ENCODE measurements at regions not wholly inside any gene's neighbourhood (a gene's known extent, or its start where the extent isn't known, plus 50 kb on each side); places are given as distances from the start of the nearest gene placed in this dataset.

GRCh38 chrX:14377427-14377826, 151.9 kb upstream of the GLRA2 start (continued):
- TF ChIP-seq, protein P1, sequence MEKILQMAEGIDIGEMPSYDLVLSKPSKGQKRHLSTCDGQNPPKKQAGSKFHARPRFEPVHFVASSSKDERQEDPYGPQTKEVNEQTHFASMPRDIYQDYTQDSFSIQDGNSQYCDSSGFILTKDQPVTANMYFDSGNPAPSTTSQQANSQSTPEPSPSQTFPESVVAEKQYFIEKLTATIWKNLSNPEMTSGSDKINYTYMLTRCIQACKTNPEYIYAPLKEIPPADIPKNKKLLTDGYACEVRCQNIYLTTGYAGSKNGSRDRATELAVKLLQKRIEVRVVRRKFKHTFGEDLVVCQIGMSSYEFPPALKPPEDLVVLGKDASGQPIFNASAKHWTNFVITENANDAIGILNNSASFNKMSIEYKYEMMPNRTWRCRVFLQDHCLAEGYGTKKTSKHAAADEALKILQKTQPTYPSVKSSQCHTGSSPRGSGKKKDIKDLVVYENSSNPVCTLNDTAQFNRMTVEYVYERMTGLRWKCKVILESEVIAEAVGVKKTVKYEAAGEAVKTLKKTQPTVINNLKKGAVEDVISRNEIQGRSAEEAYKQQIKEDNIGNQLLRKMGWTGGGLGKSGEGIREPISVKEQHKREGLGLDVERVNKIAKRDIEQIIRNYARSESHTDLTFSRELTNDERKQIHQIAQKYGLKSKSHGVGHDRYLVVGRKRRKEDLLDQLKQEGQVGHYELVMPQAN (IDR thresholded peaks at IDR 0.05; ENCODE audit: borderline replicate concordance): no peak

GRCh38 chrX:14363728-14364127, 165.6 kb upstream of the GLRA2 start:
- Histone ChIP-seq H3K27ac (ENCODE audit: extremely low read depth, low read depth, low read length) (no peak overlapping the region), H3K9ac (ENCODE audit: insufficient read depth in 1 of 2, low read depth in 2 of 2, low read length in 2 of 2) (no peak overlapping the region), H2AFZ (ENCODE audit: low read depth, low read length) (no peak overlapping the region), H3K4me1 (replicated peaks in 1 of 2; ENCODE audit: control insufficient read depth in 2 of 2, insufficient read depth in 2 of 2, low read length in 2 of 2) (no peaks in the 10 kb centered on the region), H3K27me3 (ENCODE audit: control insufficient read depth in 2 of 2, insufficient read depth in 2 of 2, low read length in 2 of 2) (no peaks in the 10 kb centered on the region), H3K4me3 (no peak overlapping the region), H3K4me2 (ENCODE audit: insufficient read depth, low read length) (no peak overlapping the region), H3K79me2 (ENCODE audit: control insufficient read depth, insufficient read depth, low read length) (no peaks in the 10 kb centered on the region), H3K9me3 (replicated peaks; ENCODE audit: control insufficient read depth, insufficient read depth, low read depth, low read length) (no peaks in the 10 kb centered on the region), H4K20me1 (replicated peaks; ENCODE audit: control insufficient read depth, insufficient read depth, low read length) (no peaks in the 10 kb centered on the region), H3K36me3 (ENCODE audit: control insufficient read depth, insufficient read depth, low read length) (no peaks in the 10 kb centered on the region), H3K9me1 (ENCODE audit: control insufficient read depth, insufficient read depth, low read length) (no peaks in the 10 kb centered on the region)
- POLR2A ChIA-PET: no interaction called here
- 0% methylated on average over 4 of the region's 4 CpGs for WGBS (ENCODE audit: insufficient coverage, low coverage, missing lambda C conversion rate)
- TF ChIP-seq IRF2 (CRISPR knock-in tag; IDR thresholded peaks at IDR 0.05): no peak
- TF ChIP-seq RBM17 (IDR thresholded peaks at IDR 0.05; ENCODE audit: borderline replicate concordance, low read depth, low read length): no peak
- TF ChIP-seq ZNF778 (CRISPR knock-in tag; IDR thresholded peaks at IDR 0.05): no peak
- TF ChIP-seq, protein P2, sequence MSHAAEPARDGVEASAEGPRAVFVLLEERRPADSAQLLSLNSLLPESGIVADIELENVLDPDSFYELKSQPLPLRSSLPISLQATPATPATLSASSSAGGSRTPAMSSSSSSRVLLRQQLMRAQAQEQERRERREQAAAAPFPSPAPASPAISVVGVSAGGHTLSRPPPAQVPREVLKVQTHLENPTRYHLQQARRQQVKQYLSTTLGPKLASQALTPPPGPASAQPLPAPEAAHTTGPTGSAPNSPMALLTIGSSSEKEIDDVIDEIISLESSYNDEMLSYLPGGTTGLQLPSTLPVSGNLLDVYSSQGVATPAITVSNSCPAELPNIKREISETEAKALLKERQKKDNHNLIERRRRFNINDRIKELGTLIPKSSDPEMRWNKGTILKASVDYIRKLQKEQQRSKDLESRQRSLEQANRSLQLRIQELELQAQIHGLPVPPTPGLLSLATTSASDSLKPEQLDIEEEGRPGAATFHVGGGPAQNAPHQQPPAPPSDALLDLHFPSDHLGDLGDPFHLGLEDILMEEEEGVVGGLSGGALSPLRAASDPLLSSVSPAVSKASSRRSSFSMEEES (CRISPR knock-in tag; IDR thresholded peaks at IDR 0.05): no peak
- no peak for TF ChIP-seq ADNP (tag; IDR thresholded peaks at IDR 0.05)
- no peak for TF ChIP-seq E2F8 (IDR thresholded peaks at IDR 0.05; ENCODE audit: low read depth, partially characterized antibody)
- no peak for TF ChIP-seq FOXP1 (CRISPR knock-in tag; IDR thresholded peaks at IDR 0.05)
- no peak for TF ChIP-seq ZNF444 (CRISPR knock-in tag; IDR thresholded peaks at IDR 0.05)
- no peak for TF ChIP-seq MTF1 (CRISPR knock-in tag; IDR thresholded peaks at IDR 0.05; ENCODE audit: borderline replicate concordance)
- CTCF ChIA-PET (ENCODE audit: low intra/inter-chr PET ratio): no interaction called here
- intact Hi-C loops (cut with micrococcal nuclease): no loop called here
- ATAC-seq (no peak), DNase-seq (ENCODE audit: extremely low read depth in 1 of 4, low spot score in 3 of 4) (no peak), FAIRE-seq (no peak)
- no TSS peak for BruUV-seq (replicated peaks)
- in situ Hi-C loops (cut with MboI): no loop called here
